ENCODE measurements at regions not wholly inside any gene's neighbourhood (a gene's known extent, or its start where the extent isn't known, plus 50 kb on each side); places are given as distances from the start of the nearest gene placed in this dataset.

DNA sequence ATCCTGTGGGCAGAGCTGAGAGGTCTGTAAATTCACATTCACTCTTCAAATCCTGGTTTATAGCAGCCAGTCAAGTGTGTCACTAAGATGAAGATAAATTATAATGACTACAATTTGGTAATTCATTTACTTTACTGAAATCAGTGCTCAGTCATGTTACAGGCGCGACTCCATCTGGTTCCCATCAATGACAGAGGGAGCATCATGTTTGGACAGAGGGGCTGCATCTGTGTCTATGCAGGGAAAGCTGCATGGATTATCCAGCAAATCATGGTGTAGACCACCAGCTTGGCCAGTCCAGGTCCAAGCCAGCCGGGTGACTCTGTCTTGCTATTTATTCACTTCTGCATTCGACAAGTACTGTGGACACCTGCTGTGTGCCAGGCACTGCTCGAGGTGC lies 214.1 kb upstream of the ZNF32 start:
- ChIA-PET POLR2A (no interaction called here), CTCF (no interaction called here)
- Histone ChIP-seq H3K36me3 (ENCODE audit: insufficient read depth, low read length) (no peaks in the 10 kb centered on the region), H3K27ac (ENCODE audit: low read depth in 1 of 2, low read length in 2 of 2) (no peak overlapping the region), H3K9me3 (ENCODE audit: control insufficient read depth in 1 of 2, insufficient read depth in 1 of 2, low read length in 2 of 2) (no peaks in the 10 kb centered on the region), H3K4me1 (ENCODE audit: insufficient read depth, low read length) (no peaks in the 10 kb centered on the region), H3K4me3 (ENCODE audit: low read length) (no peak overlapping the region), H3K27me3 (ENCODE audit: control insufficient read depth in 1 of 2, insufficient read depth in 2 of 2, low read length in 2 of 2) (no peaks in the 10 kb centered on the region)
- DNase-seq (no peak), ATAC-seq (ENCODE audit: poor library complexity) (no peak)
- TF ChIP-seq, protein P1, sequence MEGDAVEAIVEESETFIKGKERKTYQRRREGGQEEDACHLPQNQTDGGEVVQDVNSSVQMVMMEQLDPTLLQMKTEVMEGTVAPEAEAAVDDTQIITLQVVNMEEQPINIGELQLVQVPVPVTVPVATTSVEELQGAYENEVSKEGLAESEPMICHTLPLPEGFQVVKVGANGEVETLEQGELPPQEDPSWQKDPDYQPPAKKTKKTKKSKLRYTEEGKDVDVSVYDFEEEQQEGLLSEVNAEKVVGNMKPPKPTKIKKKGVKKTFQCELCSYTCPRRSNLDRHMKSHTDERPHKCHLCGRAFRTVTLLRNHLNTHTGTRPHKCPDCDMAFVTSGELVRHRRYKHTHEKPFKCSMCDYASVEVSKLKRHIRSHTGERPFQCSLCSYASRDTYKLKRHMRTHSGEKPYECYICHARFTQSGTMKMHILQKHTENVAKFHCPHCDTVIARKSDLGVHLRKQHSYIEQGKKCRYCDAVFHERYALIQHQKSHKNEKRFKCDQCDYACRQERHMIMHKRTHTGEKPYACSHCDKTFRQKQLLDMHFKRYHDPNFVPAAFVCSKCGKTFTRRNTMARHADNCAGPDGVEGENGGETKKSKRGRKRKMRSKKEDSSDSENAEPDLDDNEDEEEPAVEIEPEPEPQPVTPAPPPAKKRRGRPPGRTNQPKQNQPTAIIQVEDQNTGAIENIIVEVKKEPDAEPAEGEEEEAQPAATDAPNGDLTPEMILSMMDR (IDR thresholded peaks at IDR 0.05), result no peak
- H3K4me1 Mint-ChIP-seq (ENCODE audit: low read depth), result peaks cover 5% of the 10 kb centered on the region
- no peaks in the 10 kb centered on the region for H3K27me3 Mint-ChIP-seq
- no peak overlapping the region for H3K27ac Mint-ChIP-seq
- intact Hi-C loops (cut with DNase I, micrococcal nuclease), result no loop called here
- H3K4me3 Mint-ChIP-seq, result no peak overlapping the region
- no peaks in the 10 kb centered on the region for H3K36me3 Mint-ChIP-seq (ENCODE audit: low read depth)
- H3K9me3 Mint-ChIP-seq, result no peaks in the 10 kb centered on the region

DNA sequence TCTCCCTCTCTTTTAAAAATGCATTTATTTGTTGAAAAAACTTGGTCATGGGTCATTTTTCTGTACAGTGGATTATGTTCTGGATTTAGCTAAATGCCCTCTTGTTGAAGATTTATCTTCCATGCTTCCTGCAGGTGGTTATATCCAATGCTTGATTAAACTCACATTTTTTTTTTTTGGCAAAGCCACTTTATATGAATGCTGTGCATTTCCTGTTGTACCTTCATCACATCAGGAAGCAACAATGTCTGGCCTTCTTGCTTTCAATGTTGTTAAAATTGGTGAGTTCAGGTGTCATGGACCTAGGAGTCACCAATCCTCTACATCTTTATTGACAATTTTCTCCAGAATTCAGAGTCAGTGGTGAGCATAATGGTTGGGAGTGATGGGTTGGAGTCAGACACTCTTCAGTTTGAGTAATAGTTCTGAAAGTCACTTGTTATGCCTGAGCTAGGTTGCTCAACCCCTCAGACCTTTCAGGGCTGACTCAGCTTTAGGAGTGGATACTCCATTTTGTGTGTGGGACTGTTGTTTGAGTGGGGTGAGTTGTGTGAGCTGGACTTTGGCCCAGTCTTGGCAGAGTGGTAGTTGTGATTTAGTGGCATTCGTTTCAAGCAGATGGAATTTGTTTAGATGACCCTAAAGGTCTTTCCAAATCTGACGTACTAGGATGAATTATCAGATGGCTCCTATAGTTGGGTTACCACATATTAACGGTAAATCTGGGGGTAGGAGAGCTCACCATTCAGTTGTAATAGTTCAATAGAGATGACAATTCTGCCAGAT lies 213.5 kb upstream of the ZNF32 start:
- Mint-ChIP-seq H3K36me3 (ENCODE audit: low read depth) (no peaks in the 10 kb centered on the region), H3K27me3 (no peaks in the 10 kb centered on the region), H3K27ac (no peak overlapping the region), H3K4me1 (ENCODE audit: low read depth) (peaks cover 5% of the 10 kb centered on the region), H3K9me3 (no peaks in the 10 kb centered on the region), H3K4me3 (no peak overlapping the region)
- ATAC-seq (ENCODE audit: poor library complexity), result no peak
- ChIA-PET CTCF (no interaction called here), POLR2A (no interaction called here)
- no peak overlapping the region for H3K27ac ChIP-seq (ENCODE audit: low read depth in 1 of 2, low read length in 2 of 2)
- no peak for DNase-seq
- no peaks in the 10 kb centered on the region for H3K36me3 ChIP-seq (ENCODE audit: insufficient read depth, low read length)
- H3K9me3 ChIP-seq (ENCODE audit: control insufficient read depth in 1 of 2, insufficient read depth in 1 of 2, low read length in 2 of 2), result no peaks in the 10 kb centered on the region
- TF ChIP-seq, protein P1 (IDR thresholded peaks at IDR 0.05), result no peak
- no peaks in the 10 kb centered on the region for H3K27me3 ChIP-seq (ENCODE audit: control insufficient read depth in 1 of 2, insufficient read depth in 2 of 2, low read length in 2 of 2)
- no peaks in the 10 kb centered on the region for H3K4me1 ChIP-seq (ENCODE audit: insufficient read depth, low read length)
- intact Hi-C loops (cut with DNase I, micrococcal nuclease), result no loop called here
- no peak overlapping the region for H3K4me3 ChIP-seq (ENCODE audit: low read length)

DNA sequence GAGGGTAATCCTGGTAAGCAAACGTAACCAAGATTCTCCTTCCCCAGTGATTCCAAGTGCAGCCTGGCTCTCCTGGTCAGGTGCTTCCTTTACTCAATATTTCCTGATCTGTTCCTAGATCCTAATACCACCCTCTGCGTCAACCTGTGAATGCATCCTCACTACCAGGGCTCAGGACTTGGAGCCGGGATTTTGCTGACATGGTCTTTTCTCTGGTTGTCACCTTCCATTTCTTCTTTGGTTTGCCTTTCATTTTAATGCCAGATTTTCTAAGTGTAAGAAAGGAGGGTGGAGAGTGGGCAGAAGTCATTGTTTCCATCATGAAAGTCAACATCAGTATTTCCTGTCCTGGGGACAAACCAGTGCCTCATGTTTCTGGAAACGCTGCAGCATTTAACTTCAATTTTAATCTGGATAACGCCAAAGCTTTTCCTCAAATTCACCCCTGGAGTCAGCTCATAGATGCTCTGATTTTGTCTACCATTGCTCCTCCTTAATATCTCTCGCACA lies 210.4 kb upstream of the ZNF32 start:
- Histone ChIP-seq H3K9me3 (ENCODE audit: control insufficient read depth in 1 of 2, insufficient read depth in 1 of 2, low read length in 2 of 2) (no peaks in the 10 kb centered on the region), H3K4me3 (ENCODE audit: low read length) (no peak overlapping the region), H3K36me3 (ENCODE audit: insufficient read depth, low read length) (no peaks in the 10 kb centered on the region), H3K27me3 (ENCODE audit: control insufficient read depth in 1 of 2, insufficient read depth in 2 of 2, low read length in 2 of 2) (no peaks in the 10 kb centered on the region), H3K27ac (ENCODE audit: low read depth in 1 of 2, low read length in 2 of 2) (no peak overlapping the region), H3K4me1 (ENCODE audit: insufficient read depth, low read length) (no peaks in the 10 kb centered on the region)
- TF ChIP-seq, protein P1 (IDR thresholded peaks at IDR 0.05), result no peak
- Mint-ChIP-seq H3K27ac (no peak overlapping the region), H3K36me3 (ENCODE audit: low read depth) (no peaks in the 10 kb centered on the region), H3K27me3 (no peaks in the 10 kb centered on the region), H3K4me1 (ENCODE audit: low read depth) (peaks cover 5% of the 10 kb centered on the region), H3K4me3 (no peak overlapping the region), H3K9me3 (no peaks in the 10 kb centered on the region)
- ChIA-PET POLR2A (no interaction called here), CTCF (no interaction called here)
- no peak for DNase-seq
- no peak for ATAC-seq (ENCODE audit: poor library complexity)
- intact Hi-C loops (cut with DNase I, micrococcal nuclease), result no loop called here

Measured in CD4-positive, alpha-beta T cell (primary cell).